Medulla oblongata (tissue), 1 donor: ENCODE measurements at regions not wholly inside any gene's neighbourhood (a gene's known extent, or its start where the extent isn't known, plus 50 kb on each side); places are given as distances from the start of the nearest gene placed in this dataset.

Experiments used
- DNase-seq: peaks from one replicate; pipeline ENCODE4 v3.0.0-alpha.2; 2015; ENCODE audit errors: extremely low spot score

DNA sequence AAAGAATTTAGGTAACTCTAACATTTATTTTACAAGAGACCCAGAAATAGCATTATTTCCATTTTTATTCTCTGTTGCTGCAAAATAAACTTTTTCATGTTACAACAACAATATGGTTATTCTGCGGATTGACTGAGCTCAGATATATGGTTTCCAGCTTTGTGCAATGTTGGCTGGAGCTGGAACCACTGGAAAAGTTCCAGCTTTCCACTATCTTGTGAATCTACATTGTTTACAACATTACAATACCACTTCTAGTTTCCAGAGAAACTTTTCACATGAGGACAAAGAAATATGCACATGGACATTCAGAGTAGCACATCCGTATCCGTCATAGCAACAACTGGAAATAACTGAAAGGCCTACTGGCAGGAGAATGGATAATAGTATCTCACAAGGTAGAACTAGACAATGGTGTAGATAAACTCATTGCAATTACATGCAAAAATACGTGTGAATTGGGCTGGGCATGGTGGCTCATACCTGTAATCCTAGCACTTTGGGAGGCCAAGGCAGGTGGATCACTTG is 436.1 kb upstream of the ADAMTS16 start:
- DNase-seq: no peak

DNA sequence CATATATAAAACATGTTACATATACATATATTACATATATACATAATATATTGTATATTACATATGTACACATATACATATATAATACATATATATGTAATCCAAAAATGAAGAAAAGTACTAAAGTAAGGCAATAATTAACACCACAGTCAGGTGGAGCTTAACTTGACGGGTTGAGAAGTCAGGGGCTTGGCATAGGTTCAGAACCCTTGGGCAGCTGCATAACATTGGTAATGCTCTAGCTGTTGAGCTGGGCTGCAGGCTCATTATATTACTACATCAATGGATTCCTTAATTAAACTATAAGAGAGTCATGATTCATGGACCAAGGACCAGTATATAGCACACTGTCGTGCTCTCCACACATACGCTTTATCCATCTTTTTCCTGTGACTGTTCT is 435.2 kb upstream of the ADAMTS16 start:
- no peak for DNase-seq

DNA sequence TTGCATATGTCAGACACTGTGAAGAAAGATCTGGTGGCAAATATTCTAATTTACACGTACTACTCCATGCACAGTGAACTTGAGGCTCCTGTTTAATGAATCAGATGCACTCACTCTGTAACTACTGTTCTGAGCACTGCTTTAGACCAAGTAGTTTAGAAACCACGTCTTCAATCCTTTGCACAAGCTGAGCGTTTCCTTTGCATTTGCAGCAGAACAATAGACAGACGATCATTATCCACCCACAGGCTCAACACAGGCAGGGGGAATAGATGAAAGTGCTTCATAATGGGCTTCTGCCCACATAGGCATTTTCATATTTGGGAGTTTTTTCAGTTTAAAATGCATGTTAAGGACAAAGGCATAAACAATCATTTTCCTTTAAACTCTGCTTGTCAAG is 423.3 kb upstream of the ADAMTS16 start:
- DNase-seq: no peak

DNA sequence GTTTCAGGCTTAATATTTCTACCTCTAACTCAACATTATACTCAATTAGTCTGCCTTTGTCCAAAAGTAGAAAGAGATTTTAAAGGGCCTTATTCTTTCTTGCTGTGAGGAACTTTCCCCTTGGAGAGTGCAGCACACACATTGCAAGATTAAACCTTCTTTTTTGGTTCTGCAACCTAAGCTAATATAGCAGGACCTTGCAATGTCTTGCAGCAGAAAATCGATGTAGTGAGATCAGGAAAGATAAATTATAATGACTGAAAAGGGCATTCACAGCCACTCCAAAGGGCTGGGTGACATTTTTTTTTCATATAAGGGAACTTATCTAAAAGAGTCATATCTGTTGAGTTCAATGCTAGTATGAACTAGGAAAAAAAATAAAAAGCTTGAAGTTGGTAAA is 422.7 kb upstream of the ADAMTS16 start:
- no peak for DNase-seq

DNA sequence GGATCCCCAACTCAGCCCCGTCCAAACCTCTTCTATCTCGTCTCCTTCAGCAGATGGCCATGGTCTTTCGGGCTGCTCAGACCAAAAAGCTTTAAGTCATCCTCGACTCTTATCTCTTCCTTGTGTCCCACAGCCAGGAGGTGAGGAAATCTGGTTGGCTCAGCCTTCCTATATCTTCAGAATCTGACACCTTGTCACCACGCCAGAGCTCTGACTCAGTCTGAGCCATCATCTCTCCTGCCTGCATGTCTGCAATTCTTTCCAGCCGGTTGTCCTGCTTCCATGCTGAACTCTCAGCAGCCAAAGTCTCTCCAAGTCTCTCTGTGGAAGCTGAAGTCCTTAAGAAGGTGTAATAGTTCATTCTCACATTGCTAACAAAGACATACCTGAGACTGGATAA is 419.3 kb upstream of the ADAMTS16 start:
- no peak for DNase-seq

DNA sequence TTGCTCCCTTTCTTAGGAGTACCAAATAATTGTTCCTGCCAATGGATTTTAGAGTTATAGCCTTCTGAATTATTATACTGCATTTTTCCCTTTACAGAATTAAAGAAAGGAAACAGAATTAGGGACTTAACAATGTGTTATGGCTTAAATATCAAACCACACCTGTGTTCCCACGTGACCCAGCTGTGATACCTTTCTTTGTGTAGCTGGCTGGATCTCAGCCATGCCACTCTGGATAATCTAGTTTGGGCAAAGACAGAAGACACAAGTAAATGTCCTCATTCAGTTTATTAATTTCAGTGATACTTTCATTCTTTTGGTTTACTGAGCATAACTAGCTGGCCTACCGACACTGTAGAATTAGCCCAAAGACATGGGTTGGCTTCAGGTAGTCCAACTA is 417.2 kb upstream of the ADAMTS16 start:
- no peak for DNase-seq

DNA sequence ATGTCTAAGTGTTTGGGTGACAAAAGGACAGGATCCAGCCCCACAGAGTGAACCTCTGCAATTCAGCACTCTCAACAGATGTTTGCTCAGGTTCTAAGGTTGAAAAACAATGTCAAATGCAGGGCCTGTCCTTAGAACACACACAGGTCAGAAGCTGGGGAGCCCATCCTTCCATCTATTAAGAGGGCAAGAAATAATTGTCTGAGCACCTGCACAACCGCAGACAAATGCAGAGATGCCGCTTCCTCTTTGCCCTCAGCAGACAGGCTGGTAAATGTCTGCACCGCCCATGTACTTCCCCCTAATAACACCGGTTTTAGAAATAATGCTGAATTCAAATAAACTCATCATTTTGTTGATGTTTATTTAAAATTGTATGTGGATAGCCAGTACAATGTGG is 414.5 kb upstream of the ADAMTS16 start:
- no peak for DNase-seq

DNA sequence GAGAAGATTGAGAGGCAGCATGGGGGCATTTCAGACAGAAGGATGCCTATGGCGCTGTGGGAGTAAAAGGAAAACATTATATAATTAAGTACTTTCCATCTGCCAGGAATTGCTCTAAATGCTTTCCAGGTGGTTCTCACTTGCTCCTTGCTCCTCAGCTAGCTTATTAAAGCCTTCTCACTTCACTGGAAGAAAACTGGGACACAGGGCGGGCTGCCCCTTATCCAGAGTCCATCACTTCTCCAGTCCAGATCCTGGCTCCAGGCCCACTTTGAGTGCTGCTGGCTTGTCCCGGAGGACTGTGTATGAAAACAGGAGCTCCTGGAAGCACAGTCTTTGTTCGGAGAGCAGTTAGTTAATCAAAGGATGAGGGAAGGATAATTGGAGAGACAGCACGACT is 409.9 kb upstream of the ADAMTS16 start:
- DNase-seq: no peak

DNA sequence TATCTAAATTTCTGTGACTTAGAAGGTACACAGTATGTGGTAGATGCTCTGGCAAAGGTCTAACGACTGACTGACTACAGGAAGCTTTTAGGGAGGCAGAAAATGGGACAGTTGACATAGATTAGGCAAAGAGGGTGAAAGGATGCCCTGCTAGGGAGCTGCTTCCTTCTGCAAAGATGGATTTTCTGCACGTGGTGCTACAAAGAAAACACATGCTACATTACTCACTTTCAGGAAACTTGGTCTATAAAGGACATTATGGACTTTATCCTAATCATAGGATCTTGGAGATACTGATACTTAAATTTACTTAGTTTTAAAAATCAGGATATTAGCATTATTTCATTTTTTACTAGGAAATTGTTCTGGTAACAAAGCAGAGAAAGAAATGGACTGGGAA is 405.8 kb upstream of the ADAMTS16 start:
- no peak for DNase-seq

DNA sequence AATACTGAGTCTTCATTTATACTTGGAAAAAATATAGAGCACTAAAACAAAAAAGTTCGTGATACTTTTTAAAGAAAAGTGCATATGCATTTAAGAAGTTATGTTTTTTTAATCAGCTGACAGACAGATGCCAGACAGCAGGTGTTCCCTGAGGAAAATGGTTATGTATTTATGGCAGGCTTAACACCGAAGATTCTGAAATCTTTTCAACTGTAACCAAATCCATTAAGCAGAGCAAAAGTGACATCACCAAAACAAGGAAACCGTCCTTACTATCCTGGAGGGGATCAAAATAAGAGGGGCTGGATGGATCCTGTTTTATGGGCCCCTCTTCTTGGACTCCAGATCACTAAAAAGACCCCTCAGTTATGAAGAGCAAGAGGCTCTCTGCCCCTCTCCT is 404.9 kb upstream of the ADAMTS16 start:
- DNase-seq: no peak

DNA sequence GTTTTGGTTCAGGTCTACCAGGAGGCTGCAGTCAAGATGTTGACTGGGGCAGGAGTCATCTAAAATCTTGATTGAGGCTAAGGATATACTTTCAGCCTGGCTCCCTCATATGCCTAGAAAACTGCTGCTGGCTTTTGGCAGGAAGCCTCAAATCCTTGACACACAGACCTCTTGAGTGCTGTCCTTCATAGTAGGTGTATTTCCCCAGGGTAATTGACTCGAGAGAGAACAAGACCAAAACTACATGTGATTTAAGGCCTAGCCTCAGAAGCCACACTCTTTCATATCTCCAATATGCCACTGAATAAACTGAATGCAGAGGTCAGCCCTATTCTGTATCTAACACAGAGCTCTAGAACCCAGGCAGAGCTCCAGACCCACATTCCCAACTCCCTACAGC is 402.3 kb upstream of the ADAMTS16 start:
- DNase-seq: no peak

DNA sequence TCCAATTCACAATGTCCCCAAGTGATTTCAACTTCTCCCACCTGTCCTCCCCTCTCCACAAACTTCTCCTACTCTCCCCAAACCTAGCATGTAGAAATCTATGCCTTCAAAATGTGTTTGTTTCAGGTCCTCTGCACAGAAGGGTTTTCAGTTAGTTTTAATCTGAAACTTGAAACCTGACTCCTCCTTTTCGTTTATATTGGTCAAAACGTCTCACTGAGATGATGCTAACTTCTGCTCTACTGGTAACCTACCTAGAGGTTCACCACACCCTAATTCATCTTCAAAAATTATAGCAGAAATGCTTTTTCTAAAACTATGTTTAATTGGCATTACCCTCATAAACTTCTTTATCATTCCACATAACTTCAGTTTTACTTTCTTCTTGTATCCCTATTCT is 401.8 kb upstream of the ADAMTS16 start:
- no peak for DNase-seq

DNA sequence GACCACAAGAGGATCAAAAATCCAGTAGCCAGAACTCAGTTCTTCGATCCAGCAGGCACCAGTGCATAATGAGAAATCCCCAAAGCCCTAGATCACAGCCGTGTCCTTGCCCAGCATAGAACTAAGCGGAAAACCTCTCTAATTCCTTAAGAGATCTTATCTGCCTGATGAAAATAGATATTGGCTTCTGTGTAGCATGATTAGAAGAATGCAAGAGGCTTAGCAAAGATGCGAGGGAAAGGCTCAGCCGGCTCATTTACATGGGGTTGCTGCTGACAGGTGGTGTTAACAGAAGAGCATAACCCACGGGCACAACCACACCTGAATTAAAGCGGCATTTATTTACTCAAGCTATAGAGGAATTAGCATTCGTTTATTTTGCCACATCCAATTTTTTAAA is 400.0 kb upstream of the ADAMTS16 start:
- DNase-seq: no peak

DNA sequence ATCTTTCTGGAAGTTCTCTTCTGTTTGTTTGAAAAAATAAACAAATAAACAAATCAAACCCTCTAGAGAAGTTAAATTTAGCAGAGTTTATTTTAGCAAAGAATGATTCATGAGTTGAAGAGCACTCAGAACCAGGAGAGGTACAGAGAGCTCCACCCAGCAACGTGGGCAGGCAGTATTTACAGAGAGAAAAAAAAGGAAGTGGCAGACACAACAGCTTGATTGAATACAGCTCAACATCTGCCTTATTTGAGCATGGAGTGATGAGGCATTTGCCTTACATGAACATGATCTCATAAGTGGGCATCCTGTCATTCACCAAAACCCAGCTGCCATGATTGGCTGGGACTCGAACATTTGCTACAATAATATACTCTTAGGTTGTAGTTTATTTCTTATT is 381.6 kb upstream of the ADAMTS16 start:
- DNase-seq: no peak

DNA sequence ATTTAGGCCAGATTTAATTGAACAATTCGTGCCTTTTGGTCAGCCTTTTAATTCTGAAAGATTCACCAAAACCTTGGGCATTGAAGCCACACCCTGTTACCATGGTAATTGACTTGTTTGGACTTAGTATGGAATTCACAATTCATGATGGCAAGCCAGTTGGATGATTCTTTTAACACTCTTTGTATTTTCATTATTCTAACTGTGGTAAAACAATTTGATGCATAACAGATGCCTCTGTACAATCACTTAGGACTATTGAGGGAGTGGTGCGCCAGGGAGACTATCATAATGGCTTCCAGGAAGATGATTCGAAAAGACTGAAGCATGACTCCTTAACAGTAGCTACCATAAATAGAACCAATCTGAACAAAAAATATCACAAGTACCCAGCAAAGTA is 381.1 kb upstream of the ADAMTS16 start:
- DNase-seq: no peak

DNA sequence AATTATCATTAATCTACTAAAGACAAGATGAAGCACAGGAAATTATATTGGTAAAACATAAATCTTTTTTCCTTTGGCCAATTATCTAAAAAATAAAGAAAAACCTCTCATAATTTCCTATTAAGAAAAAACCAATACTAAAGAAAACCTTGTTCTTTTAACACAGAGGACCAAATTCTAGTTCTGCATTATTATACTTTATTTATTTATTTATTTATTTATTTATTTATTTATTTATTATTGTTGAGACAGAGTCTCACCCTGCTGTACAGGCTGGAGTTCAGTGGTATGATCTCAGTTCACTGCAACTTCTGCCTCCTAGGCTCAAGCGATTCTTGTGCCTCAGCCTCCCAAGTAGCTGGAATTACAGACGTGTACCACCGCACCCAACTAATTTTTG is 377.8 kb upstream of the ADAMTS16 start:
- no peak for DNase-seq

DNA sequence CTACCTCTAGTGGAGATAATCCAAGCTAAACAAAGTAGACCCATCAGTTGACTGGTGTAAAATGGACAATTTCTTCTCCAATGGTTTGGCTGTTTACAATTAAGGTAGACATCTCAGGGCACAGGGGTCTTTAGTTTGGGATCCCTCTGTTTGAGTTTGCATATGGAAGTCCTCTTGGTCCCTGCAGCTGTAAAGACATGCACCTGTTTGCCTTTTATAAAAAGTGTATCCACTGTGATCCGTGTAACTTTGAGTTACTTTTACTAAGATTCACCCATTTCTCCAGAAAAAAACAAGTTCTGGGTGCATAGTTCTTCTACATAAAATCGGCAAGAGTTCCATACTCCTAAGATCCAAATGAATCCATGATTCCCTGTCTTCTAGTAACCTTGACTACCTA is 374.7 kb upstream of the ADAMTS16 start:
- no peak for DNase-seq

DNA sequence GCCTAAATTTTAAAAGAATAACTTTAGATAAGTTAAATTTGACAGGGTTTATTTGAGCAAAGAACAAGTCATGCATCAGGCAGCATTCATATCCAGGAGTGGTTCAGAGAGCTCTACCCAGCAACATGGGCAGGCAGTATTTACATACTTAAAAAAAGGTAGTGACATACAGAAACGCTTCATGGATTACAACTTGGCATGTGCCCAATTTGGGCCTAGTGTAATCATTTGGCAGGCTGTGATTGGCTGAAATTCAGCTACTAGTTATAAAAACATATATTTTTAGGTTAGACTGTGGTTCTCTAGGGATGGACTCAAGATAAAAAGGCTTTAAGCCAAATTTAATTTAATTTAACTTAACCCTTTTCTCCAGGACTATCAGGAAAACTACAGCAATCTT is 374.0 kb upstream of the ADAMTS16 start:
- DNase-seq: no peak

DNA sequence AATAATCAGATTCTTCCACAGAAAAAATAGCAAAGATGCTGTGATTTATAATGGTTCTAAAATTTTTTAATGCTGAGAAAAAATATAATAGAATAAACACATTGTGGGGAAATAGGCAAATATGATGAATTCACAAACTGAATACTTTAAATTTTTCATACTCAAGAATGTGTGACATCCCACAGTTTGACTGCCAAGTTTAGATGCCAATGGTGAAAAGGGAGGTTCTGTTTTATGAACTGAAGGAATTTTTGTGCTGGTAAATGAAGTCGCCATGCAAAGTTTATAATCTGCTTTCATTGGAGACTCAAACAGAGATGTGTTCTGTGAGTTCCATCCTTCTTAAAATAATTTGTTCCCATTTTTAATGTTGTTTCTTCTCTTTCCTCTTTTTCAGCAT is 367.5 kb upstream of the ADAMTS16 start:
- DNase-seq: no peak

DNA sequence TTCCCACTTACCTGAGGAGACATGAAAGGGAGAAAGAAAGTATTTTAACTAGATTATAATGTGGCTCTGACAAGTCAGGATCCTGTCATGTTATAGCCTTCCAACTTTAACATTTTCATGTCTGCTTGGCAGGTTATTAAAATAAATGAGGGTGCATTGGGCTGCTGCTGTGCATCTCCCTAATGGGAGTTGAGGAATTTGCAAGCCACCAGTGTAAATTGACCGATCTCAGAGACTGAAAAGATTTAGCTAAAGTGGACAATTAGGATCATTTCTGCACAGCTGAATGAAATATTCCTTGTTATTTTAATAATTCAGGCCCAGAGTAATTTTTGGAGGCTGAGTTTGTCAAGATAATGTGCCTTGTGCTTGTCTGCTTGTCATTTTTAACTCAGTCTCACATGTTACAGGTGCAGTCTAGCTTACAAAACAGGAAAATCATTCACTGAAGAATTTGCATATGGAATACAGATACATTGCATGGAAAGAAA is 366.3 kb upstream of the ADAMTS16 start:
- DNase-seq: no peak

DNA sequence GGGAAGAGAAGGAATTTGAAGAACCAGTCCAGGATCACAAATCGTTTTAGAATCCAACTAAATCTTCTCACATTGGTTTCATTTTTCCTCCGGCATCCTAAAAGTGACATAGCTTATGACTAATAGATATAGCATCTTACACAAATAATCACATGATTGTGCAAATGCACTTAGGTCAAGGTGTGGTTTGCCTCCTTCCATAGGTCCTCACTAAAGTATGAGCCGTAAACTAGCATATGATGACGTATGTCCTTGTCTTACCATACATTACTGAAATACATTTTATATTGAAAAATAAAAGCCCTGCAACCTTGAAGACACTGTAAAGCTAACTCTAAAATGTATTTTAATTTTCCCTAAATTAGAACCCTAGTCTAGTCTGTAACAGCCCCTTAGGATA is 362.7 kb upstream of the ADAMTS16 start:
- no peak for DNase-seq

DNA sequence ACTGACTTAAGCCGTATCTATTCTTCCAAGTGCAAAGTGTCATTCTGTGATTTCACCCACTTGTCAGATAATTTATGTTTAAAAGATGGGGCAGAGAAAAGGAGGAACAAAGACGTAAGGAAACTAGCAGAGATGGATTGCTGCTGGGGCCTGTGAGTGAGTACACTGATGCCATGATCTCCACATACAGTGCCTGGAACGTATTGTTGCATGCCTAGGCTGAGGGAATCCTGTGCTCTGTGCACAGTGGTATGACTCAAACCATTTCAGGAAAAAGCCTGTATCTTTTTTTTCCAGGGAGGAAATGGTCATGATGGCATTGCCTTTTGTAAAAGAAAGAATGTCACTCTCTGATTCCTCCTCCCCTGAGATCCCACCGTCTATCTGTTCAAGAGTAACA is 359.5 kb upstream of the ADAMTS16 start:
- no peak for DNase-seq

DNA sequence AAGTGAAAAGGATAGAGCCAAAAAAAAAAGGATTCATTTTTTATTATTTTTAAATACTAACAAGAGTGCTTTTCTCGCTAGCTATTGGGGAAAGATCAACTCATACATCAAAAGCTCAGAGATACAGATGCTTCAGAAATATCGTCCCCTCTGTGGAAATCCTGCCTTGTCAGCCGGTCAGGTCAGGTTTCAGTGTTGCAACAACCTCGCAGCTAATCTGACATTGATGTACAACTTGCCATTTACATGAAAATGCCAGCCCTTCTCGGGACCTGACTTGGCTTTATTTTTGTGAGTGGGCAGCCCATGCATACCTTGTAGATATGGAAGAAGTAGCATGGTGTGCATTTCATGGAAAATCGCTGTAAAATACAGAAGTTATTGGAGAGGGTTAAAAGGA is 358.8 kb upstream of the ADAMTS16 start:
- DNase-seq: no peak

DNA sequence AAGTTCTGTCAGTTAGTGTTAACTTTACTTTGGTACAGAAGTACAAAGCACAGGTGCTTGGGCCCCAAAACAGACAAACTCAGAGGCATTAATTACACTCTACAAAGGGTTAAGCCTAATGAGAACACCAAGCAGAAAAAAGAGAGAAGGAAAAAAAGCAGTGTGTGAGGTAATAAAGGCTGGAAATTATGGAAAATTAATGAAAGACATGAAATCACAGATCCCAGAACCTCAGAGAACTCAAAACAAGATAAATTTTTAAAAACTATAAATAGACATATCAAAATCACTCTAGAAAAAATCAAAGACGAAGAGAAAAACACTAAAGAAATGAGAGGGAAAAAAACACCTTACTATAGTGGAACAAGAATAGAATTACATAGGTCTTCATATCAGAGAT is 354.2 kb upstream of the ADAMTS16 start:
- DNase-seq: no peak

DNA sequence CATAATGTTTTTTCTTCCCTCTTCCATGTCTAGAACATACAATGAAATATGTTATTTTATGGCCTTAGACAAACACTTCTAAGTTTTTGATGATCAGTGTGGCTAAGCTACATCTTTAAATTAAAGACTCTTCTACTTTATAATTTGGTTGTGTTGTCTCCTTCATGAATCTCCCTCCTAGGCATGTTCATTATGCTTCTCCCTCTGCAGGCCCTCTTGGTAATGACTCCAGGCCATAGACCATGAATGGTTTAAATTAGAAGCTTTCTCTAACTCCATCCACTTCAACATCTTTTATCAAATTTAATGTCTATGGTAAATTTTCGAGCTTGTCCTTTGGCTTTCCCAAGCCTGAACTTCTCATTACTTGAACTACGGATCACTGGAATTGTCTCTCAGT is 342.7 kb upstream of the ADAMTS16 start:
- DNase-seq: no peak
